GM21367 (cell line): ENCODE measurements at regions not wholly inside any gene's neighbourhood (a gene's known extent, or its start where the extent isn't known, plus 50 kb on each side); places are given as distances from the start of the nearest gene placed in this dataset.
A peak's percentile ranks its signal among the peaks of the same experiment; 100 is the strongest.
"Not testable (repeated sequence)": the region's sequence is repeated elsewhere in the genome, so short reads cannot be mapped to it uniquely, and the experiment has no call there.

Experiments used
- ATAC-seq: cut with Tn5 transposase; IDR thresholded peaks from one replicate; pipeline ENCODE4 v1.9.1; 2021; ENCODE audit not compliant: unreplicated experiment

DNA sequence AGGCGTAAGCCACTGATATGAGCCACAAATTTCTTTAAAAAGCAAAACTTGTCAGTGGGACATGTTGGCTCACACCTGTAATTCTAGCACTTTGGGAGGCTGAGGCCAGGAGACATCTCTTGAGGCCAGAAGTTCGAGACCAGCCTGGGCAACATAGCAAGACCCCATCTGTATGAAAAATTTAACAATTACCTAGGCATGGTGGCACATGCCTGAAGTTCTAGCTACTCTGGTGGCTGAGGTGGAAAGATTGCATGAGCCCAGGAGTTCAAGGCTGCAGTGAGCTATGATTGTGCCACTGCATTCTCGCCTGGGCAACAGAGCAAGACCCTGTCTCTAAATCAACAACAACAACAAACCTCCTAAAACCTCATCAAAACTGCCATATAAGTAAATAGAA, 147.6 kb upstream of the BARHL2 start:
- ATAC-seq = no peak

GRCh38 chr1:90862782-90863181, 145.7 kb upstream of the BARHL2 start:
- no peak for ATAC-seq

DNA sequence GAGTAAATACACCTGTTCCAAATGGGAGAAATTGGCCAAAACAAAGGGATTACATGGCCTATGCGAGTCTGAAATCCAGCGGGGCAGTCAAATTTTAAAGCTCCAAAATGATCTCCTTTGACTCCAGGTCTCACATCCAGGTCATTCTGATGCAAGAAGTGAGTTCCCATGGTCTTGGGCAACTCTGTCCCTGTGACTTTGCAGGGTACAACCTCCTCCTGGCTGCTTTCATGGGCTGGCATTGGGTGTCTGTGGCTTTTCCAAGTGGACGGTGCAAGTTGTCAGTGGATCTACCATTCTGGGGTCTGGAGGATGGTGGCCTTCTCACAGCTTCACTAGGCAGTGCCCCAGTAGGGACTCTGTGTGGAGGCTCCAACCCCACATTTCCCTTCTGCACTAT, 144.3 kb upstream of the BARHL2 start:
- ATAC-seq = not testable (repeated sequence)

DNA sequence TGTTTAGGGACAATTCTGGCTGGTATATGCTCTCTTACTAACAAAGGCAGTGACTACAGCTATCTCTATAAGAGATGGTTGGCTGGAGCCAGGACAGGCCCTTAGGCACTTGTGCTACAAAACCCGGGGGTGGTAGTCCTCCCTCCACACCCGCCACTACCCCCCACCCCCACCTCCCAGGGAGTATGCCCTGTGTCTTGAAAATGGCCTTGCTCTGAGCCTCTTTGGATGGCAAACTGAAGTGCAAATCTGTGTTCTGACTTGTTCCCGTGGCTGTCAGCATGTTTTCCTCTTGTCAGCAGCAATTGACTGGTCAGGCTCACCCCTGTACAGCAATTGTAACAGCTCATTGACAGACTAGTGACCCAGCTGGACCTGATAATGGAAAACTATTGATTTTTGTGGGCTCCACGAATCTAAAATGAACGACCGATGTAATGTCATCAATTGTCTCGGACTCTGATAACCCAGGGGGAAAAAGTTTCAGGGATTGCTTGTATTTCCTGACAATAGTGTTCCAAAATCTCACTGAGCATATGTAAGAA, 139.4 kb upstream of the BARHL2 start:
- no peak for ATAC-seq

- no peak for ATAC-seq
Measured at GRCh38 chr1:90854397-90854924, 137.4 kb upstream of the BARHL2 start.

- ATAC-seq = no peak
Measured at GRCh38 chr1:90851711-90852050, 134.6 kb upstream of the BARHL2 start.

- peak; percentile 99 for ATAC-seq
Measured at GRCh38 chr1:90850898-90851710, 134.0 kb upstream of the BARHL2 start.

GRCh38 chr1:90850181-90850897, 133.2 kb upstream of the BARHL2 start:
- no peak for ATAC-seq

- no peak for ATAC-seq
Measured at GRCh38 chr1:90841473-90841872, 124.4 kb upstream of the BARHL2 start.

DNA sequence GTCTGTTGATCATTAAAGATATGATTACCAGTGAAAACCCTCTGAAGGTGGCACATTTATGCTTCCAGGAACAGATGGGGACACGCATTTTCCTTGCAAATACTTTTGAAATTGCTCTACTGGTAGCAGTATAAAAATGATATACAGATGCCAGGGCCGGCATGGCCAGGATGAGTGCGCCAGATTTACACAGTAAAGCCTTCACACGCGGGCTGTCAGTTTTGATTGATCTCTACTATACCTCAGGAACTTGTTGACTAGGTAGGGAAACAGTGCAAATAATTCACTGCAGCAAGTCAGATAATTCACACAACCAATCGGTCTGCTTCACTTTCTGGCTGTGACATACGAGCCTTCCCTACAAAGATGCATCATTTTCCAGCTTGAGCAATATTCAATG, 123.2 kb upstream of the BARHL2 start:
- no peak for ATAC-seq

DNA sequence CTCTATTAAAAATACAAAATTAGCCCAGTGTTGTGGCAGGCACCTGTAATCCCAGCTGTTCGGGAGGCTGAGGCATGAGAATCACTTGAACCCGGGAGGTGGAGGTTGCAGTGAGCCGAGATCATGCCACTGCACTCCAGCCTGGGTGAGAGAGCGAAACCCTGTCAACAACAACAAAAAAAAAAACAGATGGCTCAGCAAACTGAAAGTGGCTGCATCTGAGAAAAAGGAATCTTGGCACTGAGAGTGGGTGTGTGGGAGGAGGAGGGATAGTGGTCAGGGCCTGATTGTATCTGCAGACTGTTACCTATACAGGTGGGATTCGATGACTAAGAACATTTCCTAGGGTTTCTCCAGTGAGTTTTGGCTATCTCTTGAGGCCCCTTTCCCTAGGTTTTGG, 122.2 kb upstream of the BARHL2 start:
- ATAC-seq = no peak

DNA sequence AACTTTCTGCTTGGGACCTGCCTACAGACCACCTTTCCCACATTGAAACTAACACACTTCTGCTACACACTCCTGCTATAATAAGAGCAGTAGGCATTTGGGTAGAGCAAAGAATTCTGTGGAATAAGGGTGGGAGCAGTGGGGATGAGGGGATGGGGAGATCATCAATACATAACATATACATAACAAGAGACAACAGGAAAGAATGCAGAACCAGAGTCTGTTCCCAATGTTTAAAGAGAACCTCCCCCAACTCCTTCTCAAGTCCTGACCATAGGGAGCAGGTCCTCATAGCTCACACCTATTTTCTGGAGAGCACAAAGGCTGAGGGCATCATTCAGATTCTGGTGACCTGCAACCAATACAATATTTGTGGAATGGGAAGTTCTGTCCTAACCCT, 121.6 kb upstream of the BARHL2 start:
- no peak for ATAC-seq

DNA sequence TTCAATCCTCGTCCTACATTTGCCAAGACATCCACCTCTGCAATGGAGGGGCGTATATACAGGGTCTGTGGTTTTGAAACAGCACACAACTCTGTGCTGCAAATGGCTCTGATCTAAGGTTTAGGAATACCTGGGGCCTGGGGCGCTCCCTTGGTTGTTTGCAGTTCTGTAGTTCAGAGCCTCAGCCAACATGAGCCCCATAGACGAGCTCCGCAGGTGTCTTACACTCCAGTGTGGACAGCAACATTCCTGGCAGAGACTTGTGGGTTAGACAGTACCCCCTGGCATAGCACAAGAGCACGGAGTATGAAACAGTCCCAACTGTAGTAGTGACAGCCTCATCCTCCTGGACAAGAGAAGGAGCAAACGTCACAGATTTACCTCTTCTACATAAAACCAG, 120.3 kb upstream of the BARHL2 start:
- ATAC-seq = no peak

- ATAC-seq = no peak
Measured at GRCh38 chr1:90836345-90836679, 119.2 kb upstream of the BARHL2 start.

- ATAC-seq = no peak
Measured at GRCh38 chr1:90835661-90836344, 118.7 kb upstream of the BARHL2 start.

GRCh38 chr1:90834886-90835660, 118.0 kb upstream of the BARHL2 start:
- no peak for ATAC-seq

DNA sequence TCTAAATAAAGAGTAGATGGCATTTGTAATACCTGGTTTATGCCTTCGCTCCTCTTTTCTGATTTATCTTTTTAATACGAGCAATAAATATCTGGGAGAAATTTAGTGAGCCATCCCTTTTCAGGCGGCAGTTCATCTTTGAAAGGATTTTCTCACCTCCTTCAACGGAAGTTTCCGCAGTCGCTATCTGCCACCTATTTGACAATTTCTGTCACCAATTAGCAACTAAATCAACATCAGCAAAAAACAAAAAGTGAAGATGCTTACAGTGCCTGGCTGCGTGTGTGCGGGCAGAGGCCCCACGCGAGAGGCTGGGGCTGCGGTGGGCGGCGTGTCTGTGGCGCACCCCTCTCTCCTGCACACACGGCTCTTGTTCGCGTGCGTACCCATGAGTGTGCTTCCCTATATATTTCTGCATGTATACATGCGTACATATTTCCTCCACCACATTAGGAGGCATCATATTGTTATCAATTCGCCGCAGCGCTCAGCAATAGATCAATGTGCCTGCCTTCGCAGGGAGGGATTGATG, 117.3 kb upstream of the BARHL2 start:
- ATAC-seq = no peak

- no peak for ATAC-seq
Measured at GRCh38 chr1:90833466-90834110, 116.5 kb upstream of the BARHL2 start.

GRCh38 chr1:90831910-90832309, 114.8 kb upstream of the BARHL2 start:
- ATAC-seq = no peak

GRCh38 chr1:90826834-90827233, 109.7 kb upstream of the BARHL2 start:
- ATAC-seq = no peak
